Activated CD8-positive, alpha-beta memory T cell treated with anti-CD3 and anti-CD28 coated beads, Interleukin-2, amount 50 U/mL, for 24 hours (primary cell): ENCODE measurements at regions not wholly inside any gene's neighbourhood (a gene's known extent, or its start where the extent isn't known, plus 50 kb on each side); places are given as distances from the start of the nearest gene placed in this dataset.
"Not testable (repeated sequence)": the region's sequence is repeated elsewhere in the genome, so short reads cannot be mapped to it uniquely, and the experiment has no call there.

Experiments used
- DNase-seq: peaks from one replicate; pipeline ENCODE4 v3.0.0-alpha.2; 2020; ENCODE audit errors: extremely low read depth

- DNase-seq: not testable (repeated sequence)
Observed at GRCh38 chr5:36782612-36783011, 94.0 kb upstream of the NIPBL start.

- no peak for DNase-seq
Observed at GRCh38 chr5:36786448-36787012, 90.0 kb upstream of the NIPBL start.

GRCh38 chr5:36787365-36788093, 89.0 kb upstream of the NIPBL start:
- no peak for DNase-seq

- DNase-seq: no peak
Observed at GRCh38 chr5:36790847-36791246, 85.7 kb upstream of the NIPBL start.

- DNase-seq: no peak
Observed at GRCh38 chr5:36792560-36793180, 83.9 kb upstream of the NIPBL start.

GRCh38 chr5:36795366-36795765, 81.2 kb upstream of the NIPBL start:
- no peak for DNase-seq

- no peak for DNase-seq
Observed at GRCh38 chr5:36796155-36796554, 80.4 kb upstream of the NIPBL start.

- DNase-seq: no peak
Observed at GRCh38 chr5:36801523-36801922, 75.0 kb upstream of the NIPBL start.

- DNase-seq: no peak
Observed at GRCh38 chr5:36802187-36802586, 74.4 kb upstream of the NIPBL start.

- DNase-seq: not testable (repeated sequence)
Observed at GRCh38 chr5:36813249-36813648, 63.3 kb upstream of the NIPBL start.

- DNase-seq: no peak
Observed at GRCh38 chr5:36815871-36816270, 60.7 kb upstream of the NIPBL start.

- no peak for DNase-seq
Observed at GRCh38 chr5:36820900-36821299, 55.7 kb upstream of the NIPBL start.

- DNase-seq: no peak
Observed at GRCh38 chr5:36826694-36827093, 49.9 kb upstream of the NIPBL start.
